Natural killer cell (primary cell): ENCODE measurements at regions not wholly inside any gene's neighbourhood (a gene's known extent, or its start where the extent isn't known, plus 50 kb on each side); places are given as distances from the start of the nearest gene placed in this dataset.

ENCODE experiments used
- ATAC-seq, 3 donors: fragments of 150-1000 bp in 2 of 3; fragments of 200-7000 bp in 1 of 3; cut with Tn5 transposase; 1 replicate in 1 of 3; 2 replicates in 2 of 3; pipeline ENCODE4 v1.10.0; 2021; ENCODE audit warnings: mild to moderate bottlenecking in 2 of 3, moderate library complexity in 2 of 3
- DNase-seq, 2 donors: peaks; one replicate each; pipeline versions ENCODE4 v3.0.0 to v3.0.0-alpha.2; 2013 to 2021; ENCODE audit warnings: mixed read lengths in 1 of 2
- H3K27ac ChIP-seq: one replicate; pipeline ENCODE4 v1.5.1; 2013; ENCODE audit warnings: mild to moderate bottlenecking, low read length
- H3K27me3 ChIP-seq: one replicate; pipeline ENCODE4 v1.6.1; 2013; ENCODE audit warnings: low read length; ENCODE audit not compliant: control insufficient read depth, insufficient read depth
- H3K36me3 ChIP-seq: one replicate; pipeline ENCODE4 v1.6.1; 2013; ENCODE audit warnings: low read length; ENCODE audit not compliant: control insufficient read depth, insufficient read depth
- H3K4me1 ChIP-seq: one replicate; pipeline ENCODE4 v1.6.1; 2013; ENCODE audit warnings: low read length; ENCODE audit not compliant: control insufficient read depth, insufficient read depth
- H3K4me3 ChIP-seq: one replicate; pipeline ENCODE4 v1.5.1; 2013; ENCODE audit warnings: low read length
- H3K9me3 ChIP-seq: one replicate; pipeline ENCODE4 v1.6.1; 2013; ENCODE audit warnings: low read length; ENCODE audit not compliant: control insufficient read depth, insufficient read depth
- H3K27ac Mint-ChIP-seq, 2 donors: one replicate each; pipeline ENCODE4 v1.8.0; 2022; ENCODE audit warnings: mild to moderate bottlenecking in 2 of 2, mixed read lengths in 2 of 2, moderate library complexity in 1 of 2
- H3K27me3 Mint-ChIP-seq, 2 donors: one replicate each; pipeline ENCODE4 v1.8.0; 2022; ENCODE audit warnings: low read depth in 2 of 2, mixed read lengths in 2 of 2
- H3K36me3 Mint-ChIP-seq: one replicate; pipeline ENCODE4 v1.8.0; 2022; ENCODE audit warnings: mixed read lengths
- H3K4me1 Mint-ChIP-seq, 2 donors: one replicate each; pipeline ENCODE4 v1.8.0; 2022; ENCODE audit warnings: mixed read lengths in 2 of 2
- H3K4me3 Mint-ChIP-seq: one replicate; pipeline ENCODE4 v1.8.0; 2022; ENCODE audit warnings: mild to moderate bottlenecking, moderate library complexity, mixed read lengths
- H3K9me3 Mint-ChIP-seq, 2 donors: one replicate each; pipeline ENCODE4 v1.8.0; 2022; ENCODE audit warnings: mixed read lengths in 2 of 2
- CTCF ChIP-seq: fragments of 200-600 bp; IDR thresholded peaks from one replicate; pipeline ENCODE4 v1.8.0; 2022; ENCODE audit warnings: antibody characterized with exemption
- WGBS: methylation state at CpG from one replicate; pipeline ENCODE4 v1.1.7; 2013; ENCODE audit warnings: missing lambda C conversion rate; ENCODE audit not compliant: insufficient coverage; 5-methylcytosine and 5-hydroxymethylcytosine counted together
- intact Hi-C: fragments of 100-400 bp; cut with micrococcal nuclease; formaldehyde crosslinking; loops from one replicate; pipeline ENCODE4 v1.14.2; 2022

- Histone ChIP-seq H3K27me3 (no peaks in the 10 kb centered on the region), H3K9me3 (no peaks in the 10 kb centered on the region), H3K4me3 (no peak overlapping the region), H3K27ac (no peak overlapping the region), H3K4me1 (no peaks in the 10 kb centered on the region), H3K36me3 (no peaks in the 10 kb centered on the region)
- Mint-ChIP-seq H3K27me3 (peaks cover 0 to 5% of the 10 kb centered on the region in 2 donors), H3K27ac (no peak overlapping the region), H3K4me3 (no peak overlapping the region), H3K4me1 (no peaks in the 10 kb centered on the region), H3K9me3 (no peaks in the 10 kb centered on the region), H3K36me3 (no peaks in the 10 kb centered on the region)
- no peak for TF ChIP-seq CTCF
- ATAC-seq: no peak
- 100% methylated on average over 1 of the region's 1 CpG for WGBS
- DNase-seq: no peak
- intact Hi-C loops: no loop called here
These were observed 366.1 kb downstream of the MAFB start for GRCh38 chr20:40322941-40323340.

GRCh38 chr20:40320517-40321011 is 368.5 kb downstream of the MAFB start:
- Histone ChIP-seq H3K9me3 (no peaks in the 10 kb centered on the region), H3K4me1 (no peaks in the 10 kb centered on the region), H3K4me3 (no peak overlapping the region), H3K27me3 (no peaks in the 10 kb centered on the region), H3K36me3 (no peaks in the 10 kb centered on the region), H3K27ac (no peak overlapping the region)
- TF ChIP-seq CTCF: no peak
- Mint-ChIP-seq H3K27me3 (peaks cover 8% of the 10 kb centered on the region in 2 donors), H3K4me3 (no peak overlapping the region), H3K9me3 (no peaks in the 10 kb centered on the region), H3K27ac (no peak overlapping the region), H3K36me3 (no peaks in the 10 kb centered on the region), H3K4me1 (no peaks in the 10 kb centered on the region)
- DNase-seq (no peak), ATAC-seq (no peak)
- WGBS: 92% methylated on average over 6 of the region's 7 CpGs
- intact Hi-C loops: no loop called here

- H3K4me1 Mint-ChIP-seq: no peaks in the 10 kb centered on the region
- H3K36me3 ChIP-seq: no peaks in the 10 kb centered on the region
- H3K9me3 ChIP-seq: no peaks in the 10 kb centered on the region
- no peak for TF ChIP-seq CTCF
- H3K4me3 ChIP-seq: no peak overlapping the region
- DNase-seq (no peak), ATAC-seq (no peak)
- intact Hi-C loops: no loop called here
- H3K27me3 ChIP-seq: no peaks in the 10 kb centered on the region
- H3K36me3 Mint-ChIP-seq: no peaks in the 10 kb centered on the region
- H3K27ac ChIP-seq: no peak overlapping the region
- H3K4me1 ChIP-seq: no peaks in the 10 kb centered on the region
- H3K27me3 Mint-ChIP-seq: peaks cover 6 to 8% of the 10 kb centered on the region in 2 donors
- H3K9me3 Mint-ChIP-seq: no peaks in the 10 kb centered on the region
- no peak overlapping the region for H3K4me3 Mint-ChIP-seq
- 82% methylated on average over 11 of the region's 15 CpGs for WGBS
- H3K27ac Mint-ChIP-seq: no peak overlapping the region
These were observed 369.1 kb downstream of the MAFB start for GRCh38 chr20:40319741-40320516.

- Histone ChIP-seq H3K9me3 (no peaks in the 10 kb centered on the region), H3K4me3 (no peak overlapping the region), H3K27me3 (no peaks in the 10 kb centered on the region), H3K4me1 (no peaks in the 10 kb centered on the region), H3K36me3 (no peaks in the 10 kb centered on the region), H3K27ac (no peak overlapping the region)
- Mint-ChIP-seq H3K27me3 (peaks cover 6 to 8% of the 10 kb centered on the region in 2 donors), H3K27ac (no peak overlapping the region), H3K9me3 (no peaks in the 10 kb centered on the region), H3K4me3 (no peak overlapping the region), H3K4me1 (no peaks in the 10 kb centered on the region), H3K36me3 (no peaks in the 10 kb centered on the region)
- TF ChIP-seq CTCF: no peak
- DNase-seq (no peak), ATAC-seq (no peak)
- intact Hi-C loops: no loop called here
- WGBS: 80% methylated on average over 2 of the region's 3 CpGs
These were observed 370.0 kb downstream of the MAFB start for GRCh38 chr20:40319056-40319455.
